ENCODE measurements at regions not wholly inside any gene's neighbourhood (a gene's known extent, or its start where the extent isn't known, plus 50 kb on each side); places are given as distances from the start of the nearest gene placed in this dataset.

DNA sequence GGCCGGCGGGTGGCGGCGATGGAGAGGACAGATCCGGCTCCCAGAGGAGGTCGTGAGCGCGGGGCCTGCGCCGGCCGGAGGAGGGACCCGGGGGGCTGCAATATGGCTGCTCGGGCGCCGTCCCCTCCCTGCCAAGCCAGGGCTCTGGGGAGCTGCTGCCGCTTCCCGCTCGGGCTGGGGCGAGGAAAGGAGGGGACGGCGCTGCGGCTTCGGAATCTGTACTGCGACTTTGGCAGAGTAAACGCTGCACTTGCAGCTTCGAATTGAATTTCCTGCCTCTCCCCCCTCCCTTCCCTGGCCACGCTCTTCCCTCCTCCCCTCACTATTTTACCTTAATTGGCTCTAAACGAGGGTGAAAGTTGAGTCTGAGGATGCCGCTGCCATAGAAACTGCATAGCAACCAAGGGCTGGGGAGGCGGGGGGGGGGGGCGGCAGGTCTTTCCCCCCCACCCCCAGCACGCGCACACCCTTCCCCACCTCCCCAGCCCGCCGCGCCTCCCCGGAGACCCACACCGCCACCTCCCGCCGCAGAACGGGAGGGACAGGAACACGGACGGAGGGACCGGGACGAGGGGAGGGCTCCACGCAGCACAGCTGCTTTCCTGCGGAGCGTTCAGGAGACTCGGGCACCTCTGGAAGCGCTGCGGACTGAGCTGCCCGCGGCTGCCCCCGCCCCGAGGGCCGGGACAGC is 93.9 kb downstream of the RNASET2 start:
- ATAC-seq, result peak; percentile 79
- TF ChIP-seq TOX (CRISPR knock-in tag; IDR thresholded peaks at IDR 0.05; ENCODE audit: borderline replicate concordance) (no peak), RARB (CRISPR knock-in tag; IDR thresholded peaks at IDR 0.05) (no peak), SNAI2 (CRISPR knock-in tag; IDR thresholded peaks at IDR 0.05) (no peak), ZNF8 (CRISPR knock-in tag; IDR thresholded peaks at IDR 0.05) (no peak), TSHZ2 (CRISPR knock-in tag; IDR thresholded peaks at IDR 0.05) (peak; percentile 17; the same call in 1 of the 2 replicates)

- TF ChIP-seq ZFP3 (CRISPR knock-in tag; IDR thresholded peaks at IDR 0.05), result no peak
- TF ChIP-seq GLIS3 (CRISPR knock-in tag; IDR thresholded peaks at IDR 0.05), result no peak
- no peak for TF ChIP-seq CSDC2 (CRISPR knock-in tag; IDR thresholded peaks at IDR 0.05)
- TF ChIP-seq ARNTL (CRISPR knock-in tag; IDR thresholded peaks at IDR 0.05; ENCODE audit: borderline replicate concordance, low read depth), result no peak
- no peak for TF ChIP-seq ZFP30 (CRISPR knock-in tag; IDR thresholded peaks at IDR 0.05)
- TF ChIP-seq, protein P1, sequence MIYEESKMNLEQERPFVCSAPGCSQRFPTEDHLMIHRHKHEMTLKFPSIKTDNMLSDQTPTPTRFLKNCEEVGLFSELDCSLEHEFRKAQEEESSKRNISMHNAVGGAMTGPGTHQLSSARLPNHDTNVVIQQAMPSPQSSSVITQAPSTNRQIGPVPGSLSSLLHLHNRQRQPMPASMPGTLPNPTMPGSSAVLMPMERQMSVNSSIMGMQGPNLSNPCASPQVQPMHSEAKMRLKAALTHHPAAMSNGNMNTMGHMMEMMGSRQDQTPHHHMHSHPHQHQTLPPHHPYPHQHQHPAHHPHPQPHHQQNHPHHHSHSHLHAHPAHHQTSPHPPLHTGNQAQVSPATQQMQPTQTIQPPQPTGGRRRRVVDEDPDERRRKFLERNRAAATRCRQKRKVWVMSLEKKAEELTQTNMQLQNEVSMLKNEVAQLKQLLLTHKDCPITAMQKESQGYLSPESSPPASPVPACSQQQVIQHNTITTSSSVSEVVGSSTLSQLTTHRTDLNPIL (CRISPR knock-in tag; IDR thresholded peaks at IDR 0.05; ENCODE audit: low read depth), result no peak
- TF ChIP-seq CSRNP3 (CRISPR knock-in tag; IDR thresholded peaks at IDR 0.05), result no peak
- no peak for TF ChIP-seq ESRRG (CRISPR knock-in tag; IDR thresholded peaks at IDR 0.05)
- no peak for TF ChIP-seq BACH2 (CRISPR knock-in tag; IDR thresholded peaks at IDR 0.05; ENCODE audit: borderline replicate concordance)
These were observed 94.4 kb downstream of the RNASET2 start for GRCh38 chr6:166861961-166862286.

DNA sequence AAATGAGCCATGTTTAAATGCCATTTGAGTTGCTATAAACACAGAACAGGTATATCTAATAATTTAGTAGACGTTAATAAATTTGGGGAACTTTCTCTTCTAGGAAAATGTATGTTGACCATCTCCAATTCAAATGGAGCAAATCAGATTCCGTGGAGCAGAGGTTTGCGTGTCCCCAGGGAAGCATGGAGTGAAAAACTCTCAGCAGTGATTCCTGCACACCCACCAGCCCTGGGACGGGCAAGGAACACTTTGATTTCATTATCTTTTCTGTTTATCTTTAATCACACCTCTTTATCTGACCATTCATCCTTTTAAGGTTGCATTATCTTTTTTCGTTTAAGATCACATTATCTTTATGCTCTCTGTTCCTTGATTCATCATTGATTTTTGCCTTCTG is 95.0 kb downstream of the RNASET2 start:
- ATAC-seq, result no peak
- TF ChIP-seq, protein P2, sequence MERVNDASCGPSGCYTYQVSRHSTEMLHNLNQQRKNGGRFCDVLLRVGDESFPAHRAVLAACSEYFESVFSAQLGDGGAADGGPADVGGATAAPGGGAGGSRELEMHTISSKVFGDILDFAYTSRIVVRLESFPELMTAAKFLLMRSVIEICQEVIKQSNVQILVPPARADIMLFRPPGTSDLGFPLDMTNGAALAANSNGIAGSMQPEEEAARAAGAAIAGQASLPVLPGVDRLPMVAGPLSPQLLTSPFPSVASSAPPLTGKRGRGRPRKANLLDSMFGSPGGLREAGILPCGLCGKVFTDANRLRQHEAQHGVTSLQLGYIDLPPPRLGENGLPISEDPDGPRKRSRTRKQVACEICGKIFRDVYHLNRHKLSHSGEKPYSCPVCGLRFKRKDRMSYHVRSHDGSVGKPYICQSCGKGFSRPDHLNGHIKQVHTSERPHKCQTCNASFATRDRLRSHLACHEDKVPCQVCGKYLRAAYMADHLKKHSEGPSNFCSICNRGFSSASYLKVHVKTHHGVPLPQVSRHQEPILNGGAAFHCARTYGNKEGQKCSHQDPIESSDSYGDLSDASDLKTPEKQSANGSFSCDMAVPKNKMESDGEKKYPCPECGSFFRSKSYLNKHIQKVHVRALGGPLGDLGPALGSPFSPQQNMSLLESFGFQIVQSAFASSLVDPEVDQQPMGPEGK (CRISPR knock-in tag; IDR thresholded peaks at IDR 0.05; ENCODE audit: borderline replicate concordance), result no peak
- no peak for TF ChIP-seq GLIS3 (CRISPR knock-in tag; IDR thresholded peaks at IDR 0.05)
- TF ChIP-seq ARNTL (CRISPR knock-in tag; IDR thresholded peaks at IDR 0.05; ENCODE audit: borderline replicate concordance, low read depth), result no peak
- TF ChIP-seq TSHZ2 (CRISPR knock-in tag; IDR thresholded peaks at IDR 0.05), result no peak
- no peak for TF ChIP-seq RARB (CRISPR knock-in tag; IDR thresholded peaks at IDR 0.05)

More at GRCh38 chr6:166861961-166862286, 94.4 kb downstream of the RNASET2 start:
- peak; percentile 41 for ATAC-seq

- ATAC-seq, result no peak
- no peak for TF ChIP-seq TSHZ2 (CRISPR knock-in tag; IDR thresholded peaks at IDR 0.05)
- TF ChIP-seq ZFP3 (CRISPR knock-in tag; IDR thresholded peaks at IDR 0.05), result no peak
- TF ChIP-seq OSR1 (CRISPR knock-in tag; IDR thresholded peaks at IDR 0.05), result no peak
- no peak for TF ChIP-seq TOX (CRISPR knock-in tag; IDR thresholded peaks at IDR 0.05; ENCODE audit: borderline replicate concordance)
- TF ChIP-seq ZNF70 (CRISPR knock-in tag; IDR thresholded peaks at IDR 0.05), result no peak
- TF ChIP-seq CSDC2 (CRISPR knock-in tag; IDR thresholded peaks at IDR 0.05), result no peak
- TF ChIP-seq GLIS3 (CRISPR knock-in tag; IDR thresholded peaks at IDR 0.05), result no peak
- TF ChIP-seq ZNF565 (CRISPR knock-in tag; conservative IDR thresholded peaks at IDR 0.05; ENCODE audit: low read depth), result no peak
- TF ChIP-seq ESRRG (CRISPR knock-in tag; IDR thresholded peaks at IDR 0.05), result no peak
- TF ChIP-seq ZFP30 (CRISPR knock-in tag; IDR thresholded peaks at IDR 0.05), result no peak
- TF ChIP-seq SNAI2 (CRISPR knock-in tag; IDR thresholded peaks at IDR 0.05), result no peak
- no peak for TF ChIP-seq CSRNP3 (CRISPR knock-in tag; IDR thresholded peaks at IDR 0.05)
- no peak for TF ChIP-seq ISL1 (CRISPR knock-in tag; IDR thresholded peaks at IDR 0.05)
- no peak for TF ChIP-seq TCF4 (CRISPR knock-in tag; IDR thresholded peaks at IDR 0.05; ENCODE audit: borderline replicate concordance)
These were observed 96.0 kb downstream of the RNASET2 start for GRCh38 chr6:166860392-166860791.

Measured in SK-N-SH treated with all-trans-retinoic acid at 6 μM for 48 hours (cell line).